ENCODE measurements at regions not wholly inside any gene's neighbourhood (a gene's known extent, or its start where the extent isn't known, plus 50 kb on each side); places are given as distances from the start of the nearest gene placed in this dataset.

DNA sequence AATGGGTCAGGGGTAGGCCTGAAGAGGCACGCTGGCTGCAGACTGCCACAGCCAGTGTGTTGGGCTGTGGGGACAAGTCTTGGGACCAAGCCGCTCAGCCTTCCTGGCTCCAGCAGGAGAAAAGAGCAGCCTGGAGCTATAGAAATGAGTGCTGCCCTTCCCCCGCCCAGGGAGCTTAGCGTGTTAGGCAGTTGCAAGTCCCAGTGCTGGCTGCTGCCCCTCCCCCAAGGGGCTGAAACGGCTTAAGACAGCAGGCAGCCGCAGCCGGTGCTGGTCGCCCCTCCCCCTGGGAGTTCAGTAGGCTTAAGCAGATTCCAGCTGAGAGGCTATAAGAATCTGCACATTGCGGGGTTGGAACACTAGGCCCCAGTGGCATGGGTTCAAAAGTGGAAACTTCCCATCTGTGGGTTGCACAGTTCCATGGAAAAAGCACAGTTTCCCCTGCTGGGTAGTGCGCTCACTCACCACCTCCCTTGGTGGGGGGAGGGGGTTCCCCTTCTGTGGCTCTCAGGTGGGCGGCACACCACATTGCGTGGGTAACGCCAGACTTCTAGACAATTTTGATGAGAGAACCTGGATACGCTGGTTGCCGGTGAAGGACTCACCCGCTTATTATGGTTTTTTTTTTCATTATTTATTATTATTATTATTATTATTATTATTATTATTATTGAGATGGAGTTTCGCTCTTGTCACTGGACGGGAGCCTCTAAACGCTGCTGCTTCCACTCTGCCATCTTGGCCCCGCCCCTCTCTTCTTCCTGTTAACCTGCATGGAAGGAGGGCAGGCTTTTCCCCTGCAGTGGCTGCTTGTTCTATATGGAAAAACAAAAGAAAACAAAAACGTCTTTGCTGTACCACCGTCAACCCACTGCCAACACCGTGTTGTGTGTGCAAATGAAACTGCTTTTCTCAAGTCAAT is 151.1 kb downstream of the CXCL12 start:
- no peaks in the 10 kb centered on the region for H3K27me3 Mint-ChIP-seq (ENCODE audit: unreplicated experiment)

DNA sequence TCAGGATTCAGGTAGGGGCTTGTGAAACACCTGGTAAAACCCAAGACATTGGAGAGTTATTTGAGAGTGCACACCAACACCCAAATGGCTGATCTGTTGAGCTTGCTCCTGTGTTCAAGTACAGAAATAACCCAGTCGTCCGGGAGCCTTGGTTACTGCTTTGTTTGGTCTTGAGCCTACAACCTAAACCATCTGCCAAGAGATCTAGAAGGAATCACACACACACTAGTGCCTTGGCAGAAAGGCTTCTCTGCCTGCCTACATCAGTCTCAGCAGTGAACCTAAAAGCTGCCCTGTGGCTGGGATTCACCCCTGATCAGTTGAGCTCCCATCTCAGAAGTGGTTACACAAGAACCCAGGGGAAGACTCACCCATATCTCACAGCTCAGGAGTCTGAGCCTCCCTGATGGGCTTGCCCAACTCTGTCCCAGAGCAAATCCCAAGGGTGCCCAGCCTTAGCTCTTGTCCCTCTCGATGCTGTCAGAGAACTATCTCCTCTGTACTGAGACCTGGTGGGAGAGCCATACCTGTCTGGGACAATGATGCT is 167.6 kb downstream of the CXCL12 start:
- no peak overlapping the region for H3K4me3 Mint-ChIP-seq (ENCODE audit: low read depth, unreplicated experiment)
- intact Hi-C loops (cut with micrococcal nuclease; ENCODE audit: unreplicated experiment), result no loop called here
- DNase-seq, result no peak
- TF ChIP-seq, protein P1, sequence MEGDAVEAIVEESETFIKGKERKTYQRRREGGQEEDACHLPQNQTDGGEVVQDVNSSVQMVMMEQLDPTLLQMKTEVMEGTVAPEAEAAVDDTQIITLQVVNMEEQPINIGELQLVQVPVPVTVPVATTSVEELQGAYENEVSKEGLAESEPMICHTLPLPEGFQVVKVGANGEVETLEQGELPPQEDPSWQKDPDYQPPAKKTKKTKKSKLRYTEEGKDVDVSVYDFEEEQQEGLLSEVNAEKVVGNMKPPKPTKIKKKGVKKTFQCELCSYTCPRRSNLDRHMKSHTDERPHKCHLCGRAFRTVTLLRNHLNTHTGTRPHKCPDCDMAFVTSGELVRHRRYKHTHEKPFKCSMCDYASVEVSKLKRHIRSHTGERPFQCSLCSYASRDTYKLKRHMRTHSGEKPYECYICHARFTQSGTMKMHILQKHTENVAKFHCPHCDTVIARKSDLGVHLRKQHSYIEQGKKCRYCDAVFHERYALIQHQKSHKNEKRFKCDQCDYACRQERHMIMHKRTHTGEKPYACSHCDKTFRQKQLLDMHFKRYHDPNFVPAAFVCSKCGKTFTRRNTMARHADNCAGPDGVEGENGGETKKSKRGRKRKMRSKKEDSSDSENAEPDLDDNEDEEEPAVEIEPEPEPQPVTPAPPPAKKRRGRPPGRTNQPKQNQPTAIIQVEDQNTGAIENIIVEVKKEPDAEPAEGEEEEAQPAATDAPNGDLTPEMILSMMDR (IDR thresholded peaks at IDR 0.05; ENCODE audit: unreplicated experiment), result no peak
- no peaks in the 10 kb centered on the region for H3K36me3 Mint-ChIP-seq (ENCODE audit: insufficient read depth, unreplicated experiment)
- H3K27me3 Mint-ChIP-seq (ENCODE audit: unreplicated experiment), result no peaks in the 10 kb centered on the region
- BruUV-seq (replicated peaks), result no TSS peak
- no peaks in the 10 kb centered on the region for H3K4me1 Mint-ChIP-seq (ENCODE audit: low read depth, unreplicated experiment)
- H3K9me3 Mint-ChIP-seq (ENCODE audit: low read depth, unreplicated experiment), result peaks cover 17% of the 10 kb centered on the region
- CTCF ChIA-PET, result no interaction called here
- H3K27ac Mint-ChIP-seq (ENCODE audit: unreplicated experiment), result no peak overlapping the region

More for the DNA sequence above, 151.1 kb downstream of the CXCL12 start:
- Mint-ChIP-seq H3K27ac (ENCODE audit: unreplicated experiment) (no peak overlapping the region), H3K36me3 (ENCODE audit: insufficient read depth, unreplicated experiment) (no peaks in the 10 kb centered on the region), H3K9me3 (ENCODE audit: low read depth, unreplicated experiment) (peaks cover 26% of the 10 kb centered on the region), H3K4me1 (ENCODE audit: low read depth, unreplicated experiment) (no peaks in the 10 kb centered on the region), H3K4me3 (ENCODE audit: low read depth, unreplicated experiment) (no peak overlapping the region)
- CTCF ChIA-PET, result no interaction called here
- intact Hi-C loops (cut with micrococcal nuclease; ENCODE audit: unreplicated experiment), result no loop called here
- TF ChIP-seq, protein P1 (IDR thresholded peaks at IDR 0.05; ENCODE audit: unreplicated experiment), result no peak
- no TSS peak for BruUV-seq (replicated peaks)
- no peak for DNase-seq

DNA sequence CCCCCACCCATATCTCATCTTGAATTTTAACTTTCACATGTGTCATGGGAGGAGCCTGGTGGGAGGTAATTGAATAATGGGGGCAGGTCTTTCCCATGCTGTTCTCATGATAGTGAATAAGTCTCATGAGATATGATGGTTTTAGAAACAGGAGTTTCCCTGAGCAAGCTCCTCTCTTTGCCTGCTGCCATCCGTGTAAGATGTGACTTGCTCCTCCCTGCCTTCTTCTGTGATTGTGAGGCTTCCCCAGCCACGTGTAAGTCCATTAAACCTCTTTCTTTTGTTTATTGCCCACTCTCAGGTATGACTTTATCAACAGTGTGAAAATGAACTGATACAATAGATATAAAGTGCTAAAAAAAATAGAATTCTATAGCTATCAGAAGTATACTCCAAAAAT is 168.8 kb downstream of the CXCL12 start:
- Mint-ChIP-seq H3K9me3 (ENCODE audit: low read depth, unreplicated experiment) (peaks cover 16% of the 10 kb centered on the region), H3K4me3 (ENCODE audit: low read depth, unreplicated experiment) (no peak overlapping the region), H3K27me3 (ENCODE audit: unreplicated experiment) (no peaks in the 10 kb centered on the region), H3K4me1 (ENCODE audit: low read depth, unreplicated experiment) (no peaks in the 10 kb centered on the region), H3K27ac (ENCODE audit: unreplicated experiment) (no peak overlapping the region), H3K36me3 (ENCODE audit: insufficient read depth, unreplicated experiment) (no peaks in the 10 kb centered on the region)
- intact Hi-C loops (cut with micrococcal nuclease; ENCODE audit: unreplicated experiment), result no loop called here
- DNase-seq, result no peak
- CTCF ChIA-PET, result no interaction called here
- TF ChIP-seq, protein P1 (IDR thresholded peaks at IDR 0.05; ENCODE audit: unreplicated experiment), result no peak
- no TSS peak for BruUV-seq (replicated peaks)

DNA sequence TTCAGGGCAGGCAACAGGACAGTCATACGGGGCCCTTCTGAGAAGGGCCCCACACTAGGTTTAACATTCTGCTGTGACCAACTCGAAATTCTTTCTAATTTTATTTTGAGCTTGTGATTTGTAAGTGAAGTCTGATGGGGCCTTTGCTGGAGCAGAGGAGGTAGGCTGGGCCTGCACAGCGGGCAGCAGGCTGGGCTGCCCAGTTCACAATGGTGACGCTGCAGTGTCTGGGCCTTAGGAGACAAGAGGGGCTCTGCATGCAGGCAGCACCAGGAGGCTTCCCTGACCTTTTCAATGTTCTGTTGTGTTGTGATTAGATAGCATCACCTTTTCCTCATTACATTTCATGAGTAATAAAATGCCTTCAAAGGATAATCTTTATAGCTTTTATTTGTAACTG is 175.1 kb downstream of the CXCL12 start:
- H3K36me3 Mint-ChIP-seq (ENCODE audit: insufficient read depth, unreplicated experiment), result no peaks in the 10 kb centered on the region
- H3K27me3 Mint-ChIP-seq (ENCODE audit: unreplicated experiment), result no peaks in the 10 kb centered on the region
- no peak overlapping the region for H3K27ac Mint-ChIP-seq (ENCODE audit: unreplicated experiment)
- no peak overlapping the region for H3K4me3 Mint-ChIP-seq (ENCODE audit: low read depth, unreplicated experiment)
- TF ChIP-seq, protein P1 (IDR thresholded peaks at IDR 0.05; ENCODE audit: unreplicated experiment), result no peak
- DNase-seq, result no peak
- intact Hi-C loops (cut with micrococcal nuclease; ENCODE audit: unreplicated experiment), result no loop called here
- CTCF ChIA-PET, result no interaction called here
- BruUV-seq (replicated peaks), result no TSS peak
- H3K4me1 Mint-ChIP-seq (ENCODE audit: low read depth, unreplicated experiment), result no peaks in the 10 kb centered on the region
- H3K9me3 Mint-ChIP-seq (ENCODE audit: low read depth, unreplicated experiment), result peaks cover 23% of the 10 kb centered on the region

All from Calu3 (cell line).